ENCODE measurements at regions not wholly inside any gene's neighbourhood (a gene's known extent, or its start where the extent isn't known, plus 50 kb on each side); places are given as distances from the start of the nearest gene placed in this dataset.

GRCh38 chr20:4552075-4552640, 134.1 kb upstream of the PRNP start:
- no peak overlapping the region for H2AFZ ChIP-seq (ENCODE audit: low read length)
- DNase-seq (ENCODE audit: low spot score) = no peak
- no TSS peak for BruUV-seq (replicated peaks)
- H3K4me3 ChIP-seq (ENCODE audit: low read depth, low read length, poor library complexity, severe bottlenecking) = no peak overlapping the region
- ChIA-PET POLR2A (interaction anchor here (0.7 to 1.0 kb wide), 2 partner anchors 10 to 114 kb away, joined by 3 read pairs; no protein-coding TSS in a partner anchor), CTCF (ENCODE audit: unreplicated experiment) (no interaction called here)
- intact Hi-C loops (cut with micrococcal nuclease; ENCODE audit: unreplicated experiment) = no loop called here
- no peak overlapping the region for H3K4me2 ChIP-seq (ENCODE audit: low read length)
- TF ChIP-seq EZH2phosphoT487 (IDR thresholded peaks at IDR 0.05; ENCODE audit: borderline replicate concordance, low read depth, low read length) (no peak), CTCF (conservative IDR thresholded peaks at IDR 0.05; ENCODE audit: low read length) (no peak)
- no peaks in the 10 kb centered on the region for H3K9me2 ChIP-seq (ENCODE audit: insufficient read depth, low read length)
- no peak overlapping the region for H3K27ac ChIP-seq (ENCODE audit: low read depth, low read length, poor library complexity, severe bottlenecking)
- H3K79me2 ChIP-seq (ENCODE audit: insufficient read depth, low read depth, low read length) = no peaks in the 10 kb centered on the region
- H3K36me3 ChIP-seq (ENCODE audit: insufficient read depth, low read length) = no peaks in the 10 kb centered on the region
- H3K9me3 ChIP-seq (ENCODE audit: low read length) = no peaks in the 10 kb centered on the region
- no peaks in the 10 kb centered on the region for H3K4me1 ChIP-seq (ENCODE audit: insufficient read depth, low read length, poor library complexity, severe bottlenecking)
- H4K20me1 ChIP-seq (ENCODE audit: insufficient read depth, low read length) = no peaks in the 10 kb centered on the region

DNA sequence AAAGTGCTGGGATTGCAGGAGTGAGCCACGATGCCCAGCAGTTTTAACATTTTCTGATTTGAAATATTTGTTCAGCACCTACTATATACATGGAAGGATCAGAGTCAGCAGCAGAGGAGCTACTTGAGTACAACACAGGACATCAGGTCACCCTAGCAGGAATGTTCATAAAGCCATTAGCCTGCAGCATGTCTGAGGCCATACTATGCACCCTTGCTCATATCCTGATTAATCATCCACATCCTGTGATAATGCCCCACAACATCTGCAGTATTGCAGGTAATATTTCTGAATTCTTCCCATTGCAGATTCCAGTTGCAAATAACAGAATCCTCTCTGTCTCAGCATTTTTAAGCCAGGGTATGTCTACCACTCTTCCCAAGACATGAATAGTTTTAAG, 135.5 kb upstream of the PRNP start:
- Histone ChIP-seq H3K36me3 (ENCODE audit: insufficient read depth, low read length) (no peaks in the 10 kb centered on the region), H3K9me3 (ENCODE audit: low read length) (no peaks in the 10 kb centered on the region), H3K4me2 (ENCODE audit: low read length) (no peak overlapping the region), H3K9me2 (ENCODE audit: insufficient read depth, low read length) (no peaks in the 10 kb centered on the region), H3K4me1 (ENCODE audit: insufficient read depth, low read length, poor library complexity, severe bottlenecking) (no peaks in the 10 kb centered on the region), H3K27ac (ENCODE audit: low read depth, low read length, poor library complexity, severe bottlenecking) (no peak overlapping the region), H3K79me2 (ENCODE audit: insufficient read depth, low read depth, low read length) (no peaks in the 10 kb centered on the region), H3K4me3 (ENCODE audit: low read depth, low read length, poor library complexity, severe bottlenecking) (no peak overlapping the region), H2AFZ (ENCODE audit: low read length) (no peak overlapping the region), H4K20me1 (ENCODE audit: insufficient read depth, low read length) (no peaks in the 10 kb centered on the region)
- ChIA-PET CTCF (ENCODE audit: unreplicated experiment) (no interaction called here), POLR2A (no interaction called here)
- intact Hi-C loops (cut with micrococcal nuclease; ENCODE audit: unreplicated experiment) = no loop called here
- DNase-seq (ENCODE audit: low spot score) = no peak
- no peak for TF ChIP-seq CTCF (conservative IDR thresholded peaks at IDR 0.05; ENCODE audit: low read length)
- no peak for TF ChIP-seq EZH2phosphoT487 (IDR thresholded peaks at IDR 0.05; ENCODE audit: borderline replicate concordance, low read depth, low read length)
- BruUV-seq (replicated peaks) = no TSS peak

GRCh38 chr20:4549711-4550259, 136.5 kb upstream of the PRNP start:
- ChIA-PET CTCF (ENCODE audit: unreplicated experiment) (no interaction called here), POLR2A (interaction anchor here (0.7 kb wide), 1 partner anchor 11 kb away, joined by 3 read pairs; no protein-coding TSS in a partner anchor)
- Histone ChIP-seq H3K36me3 (ENCODE audit: insufficient read depth, low read length) (no peaks in the 10 kb centered on the region), H3K4me3 (ENCODE audit: low read depth, low read length, poor library complexity, severe bottlenecking) (no peak overlapping the region), H3K9me3 (ENCODE audit: low read length) (no peaks in the 10 kb centered on the region), H3K4me1 (ENCODE audit: insufficient read depth, low read length, poor library complexity, severe bottlenecking) (no peaks in the 10 kb centered on the region), H2AFZ (ENCODE audit: low read length) (no peak overlapping the region), H3K79me2 (ENCODE audit: insufficient read depth, low read depth, low read length) (no peaks in the 10 kb centered on the region), H3K9me2 (ENCODE audit: insufficient read depth, low read length) (no peaks in the 10 kb centered on the region), H4K20me1 (ENCODE audit: insufficient read depth, low read length) (no peaks in the 10 kb centered on the region), H3K27ac (ENCODE audit: low read depth, low read length, poor library complexity, severe bottlenecking) (no peak overlapping the region), H3K4me2 (ENCODE audit: low read length) (no peak overlapping the region)
- intact Hi-C loops (cut with micrococcal nuclease; ENCODE audit: unreplicated experiment) = no loop called here
- TF ChIP-seq EZH2phosphoT487 (IDR thresholded peaks at IDR 0.05; ENCODE audit: borderline replicate concordance, low read depth, low read length) (no peak), CTCF (conservative IDR thresholded peaks at IDR 0.05; ENCODE audit: low read length) (no peak)
- no peak for DNase-seq (ENCODE audit: low spot score)
- BruUV-seq (replicated peaks) = no TSS peak
